H1 (cell line): ENCODE measurements at regions not wholly inside any gene's neighbourhood (a gene's known extent, or its start where the extent isn't known, plus 50 kb on each side); places are given as distances from the start of the nearest gene placed in this dataset.

Experiments used
- CTCF ChIA-PET: fragments of 300-600 bp; sonication (Branson Sonifier 250); formaldehyde crosslinking; loops from one replicate; lab custom pipeline; 2021; ENCODE audit not compliant: partially characterized antibody; lab: Charles Lee
- POLR2A ChIA-PET: fragments of 300-600 bp; sonication (Branson Sonifier 250); formaldehyde crosslinking; loops from one replicate; lab custom pipeline; 2021; ENCODE audit warnings: inconsistent platforms; ENCODE audit not compliant: partially characterized antibody; lab: Charles Lee
- DNase-seq, 2 experiments: peaks; one replicate each; pipeline versions ENCODE4 v3.0.0 to v3.0.0-alpha.2; 2010 to 2022; ENCODE audit warnings: low spot score in 2 of 2, low read depth in 1 of 2, mixed read lengths in 1 of 2
- FAIRE-seq: peaks from 2 replicates; lab custom pipeline; 2011; peaks lifted over from hg19 to GRCh38; lab: Jason Lieb, UNC
- H2AFZ ChIP-seq: 2 replicates; pipeline ENCODE4 v1.8.1; 2012; ENCODE audit warnings: low read length, inconsistent platforms
- H2AK5ac ChIP-seq: 2 replicates; pipeline ENCODE4 v1.6.1; 2013; ENCODE audit warnings: low read depth, low read length
- H2BK120ac ChIP-seq: replicated peaks from 2 replicates; pipeline ENCODE3; 2013; ENCODE audit warnings: low read depth, low read length, inconsistent platforms
- H2BK12ac ChIP-seq: 2 replicates; pipeline ENCODE4 v1.6.1; 2013; ENCODE audit warnings: low read depth, low read length
- H2BK15ac ChIP-seq: 2 replicates; pipeline ENCODE4 v1.6.1; 2013; ENCODE audit warnings: low read length
- H2BK20ac ChIP-seq: 2 replicates; pipeline ENCODE4 v1.6.1; 2013; ENCODE audit warnings: low read length
- H2BK5ac ChIP-seq: 2 replicates; pipeline ENCODE4 v1.6.1; 2013; ENCODE audit warnings: low read depth, low read length
- H3K14ac ChIP-seq: 2 replicates; pipeline ENCODE4 v1.6.1; 2013; ENCODE audit warnings: inconsistent platforms; ENCODE audit not compliant: insufficient read length
- H3K18ac ChIP-seq: 2 replicates; pipeline ENCODE4 v1.6.1; 2013; ENCODE audit warnings: low read length; ENCODE audit errors: extremely low read depth
- H3K23ac ChIP-seq: 2 replicates; pipeline ENCODE4 v1.6.1; 2013; ENCODE audit warnings: inconsistent platforms; ENCODE audit not compliant: insufficient read length
- H3K23me2 ChIP-seq: 2 replicates; pipeline ENCODE4 v1.6.1; 2013; ENCODE audit warnings: low read depth, low read length
- H3K27ac ChIP-seq: 2 replicates; pipeline ENCODE4 v1.6.1; 2011; ENCODE audit warnings: low read depth, low read length, inconsistent platforms
- H3K27me3 ChIP-seq, 4 experiments: replicated peaks in 1 of 4; 1 replicate in 1 of 4; 2 replicates in 3 of 4; pipeline versions ENCODE4 v1.6.1 to v1.8.1; 2011 to 2013; ENCODE audit warnings: low read length in 3 of 4, mild to moderate bottlenecking in 3 of 4, inconsistent platforms in 2 of 4, mixed read lengths in 2 of 4, moderate library complexity in 1 of 4; ENCODE audit not compliant: control insufficient read depth in 3 of 4, insufficient read depth in 3 of 4; ENCODE audit errors: extremely low read depth in 1 of 4
- H3K36me3 ChIP-seq, 4 experiments: 2 replicates each; pipeline versions ENCODE4 v1.6.1 to v1.8.1; 2011 to 2013; ENCODE audit warnings: mild to moderate bottlenecking in 4 of 4, low read length in 3 of 4, moderate library complexity in 2 of 4, control low read depth in 1 of 4, inconsistent platforms in 1 of 4; ENCODE audit not compliant: insufficient read depth in 4 of 4, control insufficient read depth in 2 of 4
- H3K4ac ChIP-seq: replicated peaks from 2 replicates; pipeline ENCODE3; 2013; ENCODE audit warnings: low read length, low read depth, mixed read lengths, inconsistent platforms; ENCODE audit not compliant: insufficient read length
- H3K4me1 ChIP-seq, 4 experiments: replicated peaks in 1 of 4; 1 replicate in 1 of 4; 2 replicates in 3 of 4; pipeline versions ENCODE4 v1.6.1 to v1.8.1; 2011 to 2013; ENCODE audit warnings: low read length in 3 of 4, inconsistent platforms in 2 of 4, mixed read lengths in 1 of 4; ENCODE audit not compliant: insufficient read depth in 4 of 4, control insufficient read depth in 3 of 4
- H3K4me2 ChIP-seq, 2 experiments: 2 replicates each; pipeline versions ENCODE4 v1.6.1 to v1.8.1; 2011 to 2013; ENCODE audit warnings: low read depth in 2 of 2, low read length in 2 of 2, control low read depth in 1 of 2, inconsistent platforms in 1 of 2, mild to moderate bottlenecking in 1 of 2; ENCODE audit not compliant: insufficient read depth in 1 of 2
- H3K4me3 ChIP-seq, 4 experiments: fragments of 200-600, 300-600 bp in 1 of 4; sonication (generic), shearing (Covaris generic), sonication (Bioruptor Twin) in 1 of 4; 2 replicates each; pipeline versions ENCODE4 v1.5.1 to v1.8.1; 2011 to 2016; ENCODE audit warnings: low read length in 4 of 4, low read depth in 3 of 4, control low read depth in 2 of 4, inconsistent platforms in 2 of 4, mild to moderate bottlenecking in 2 of 4, mixed read lengths in 1 of 4, moderate library complexity in 1 of 4; ENCODE audit not compliant: insufficient read depth in 2 of 4; ENCODE audit errors: extremely low read depth in 1 of 4
- H3K56ac ChIP-seq: replicated peaks from 2 replicates; pipeline ENCODE3; 2013; ENCODE audit warnings: low read depth, mild to moderate bottlenecking, mixed read lengths, low read length, inconsistent platforms; ENCODE audit not compliant: insufficient read length
- H3K79me1 ChIP-seq: 2 replicates; pipeline ENCODE4 v1.6.1; 2013; ENCODE audit warnings: low read depth, low read length, control low read depth
- H3K79me2 ChIP-seq, 2 experiments: 2 replicates each; pipeline versions ENCODE4 v1.6.1 to v1.8.1; 2012 to 2013; ENCODE audit warnings: low read length in 2 of 2, mild to moderate bottlenecking in 2 of 2, inconsistent platforms in 1 of 2; ENCODE audit not compliant: insufficient read depth in 2 of 2, control insufficient read depth in 1 of 2
- H3K9ac ChIP-seq, 4 experiments: replicated peaks in 1 of 4; 1 replicate in 1 of 4; 2 replicates in 3 of 4; pipeline versions ENCODE4 v1.6.1 to v1.8.1; 2011 to 2013; ENCODE audit warnings: low read depth in 3 of 4, low read length in 3 of 4, control low read depth in 2 of 4, mild to moderate bottlenecking in 2 of 4, moderate library complexity in 2 of 4, inconsistent platforms in 1 of 4; ENCODE audit errors: extremely low read depth in 1 of 4
- H3K9me3 ChIP-seq, 2 experiments: 2 replicates each; pipeline versions ENCODE4 v1.6.1 to v1.8.1; 2012 to 2013; ENCODE audit warnings: mild to moderate bottlenecking in 2 of 2, moderate library complexity in 2 of 2, control low read depth in 1 of 2, inconsistent platforms in 1 of 2, low read depth in 1 of 2, low read length in 1 of 2, mixed read lengths in 1 of 2; ENCODE audit not compliant: insufficient read depth in 2 of 2
- H4K20me1 ChIP-seq, 2 experiments: replicated peaks in 1 of 2; 2 replicates each; pipeline versions ENCODE3 to v1.8.1; 2011 to 2013; ENCODE audit warnings: inconsistent platforms in 2 of 2, low read length in 2 of 2, mild to moderate bottlenecking in 1 of 2; ENCODE audit not compliant: insufficient read depth in 2 of 2, control insufficient read depth in 1 of 2
- H4K5ac ChIP-seq: 2 replicates; pipeline ENCODE4 v1.6.1; 2013; ENCODE audit warnings: low read length, low read depth, mixed read lengths, inconsistent platforms; ENCODE audit not compliant: insufficient read length
- H4K8ac ChIP-seq: 2 replicates; pipeline ENCODE4 v1.8.0; 2013; ENCODE audit warnings: mild to moderate bottlenecking, moderate library complexity, low read length, inconsistent platforms; ENCODE audit not compliant: insufficient read depth; ENCODE audit errors: extremely low read depth
- H4K91ac ChIP-seq: replicated peaks from 2 replicates; pipeline ENCODE3; 2013; ENCODE audit warnings: low read length, mixed read lengths, inconsistent platforms; ENCODE audit not compliant: insufficient read length
- CEBPB ChIP-seq: IDR thresholded peaks from 2 replicates; pipeline ENCODE4 v1.6.1; 2012; ENCODE audit warnings: low read depth, low read length
- E2F6 ChIP-seq: IDR thresholded peaks from 2 replicates; pipeline ENCODE4 v1.6.1; 2012; ENCODE audit warnings: inconsistent platforms
- GABPA ChIP-seq: IDR thresholded peaks from 2 replicates; pipeline ENCODE4 v1.6.1; 2011; ENCODE audit warnings: mild to moderate bottlenecking, low read length, moderate library complexity, borderline replicate concordance; ENCODE audit not compliant: insufficient read depth
- JUND ChIP-seq: IDR thresholded peaks from 2 replicates; pipeline ENCODE4 v1.6.1; 2011; ENCODE audit warnings: mild to moderate bottlenecking, improper control_type of control experiment, low read length
- RFX5 ChIP-seq: IDR thresholded peaks from 2 replicates; pipeline ENCODE4 v1.6.1; 2011; ENCODE audit warnings: low read depth, low read length, improper control_type of control experiment, borderline replicate concordance
- SIN3A ChIP-seq, 2 experiments: IDR thresholded peaks in 1 of 2; conservative IDR thresholded peaks in 1 of 2; 2 replicates each; pipeline ENCODE4 v1.6.1; 2011 to 2012; ENCODE audit warnings: low read length in 2 of 2, improper control_type of control experiment in 1 of 2, low read depth in 1 of 2, mild to moderate bottlenecking in 1 of 2
- SIRT6 ChIP-seq: IDR thresholded peaks from one replicate; pipeline ENCODE4 v1.7.1; 2012; ENCODE audit warnings: low read length, inconsistent platforms
- SIX5 ChIP-seq: IDR thresholded peaks from 2 replicates; pipeline ENCODE4 v1.6.1; 2011; ENCODE audit warnings: mild to moderate bottlenecking, low read depth, low read length
- SUZ12 ChIP-seq: fragments of 200-600 bp; sonication (generic); IDR thresholded peaks from 2 replicates; pipeline ENCODE4 v1.6.1; 2012; ENCODE audit warnings: mild to moderate bottlenecking, inconsistent platforms, low read length, moderate library complexity, mixed read lengths
- YY1 ChIP-seq: IDR thresholded peaks from 2 replicates; pipeline ENCODE4 v1.6.1; 2011; ENCODE audit warnings: low read depth, mild to moderate bottlenecking, low read length
- WGBS, 2 experiments: shearing (Covaris generic) in 1 of 2; methylation state at CpG; one replicate each; pipeline versions ENCODE4 v1.1.6 to v1.1.7; 2013 to 2015; ENCODE audit warnings: low lambda C conversion rate in 2 of 2, mixed read lengths in 2 of 2, inconsistent platforms in 1 of 2, low coverage in 1 of 2, missing lambda C conversion rate in 1 of 2; ENCODE audit not compliant: insufficient replicate concordance in 2 of 2, insufficient coverage in 1 of 2, insufficient read length in 1 of 2; ENCODE audit errors: extremely low coverage in 1 of 2, missing lambda C conversion rate in 1 of 2; 5-methylcytosine and 5-hydroxymethylcytosine counted together

- WGBS, 2 experiments: 67% methylated on average over 2 of the region's 2 CpGs; no CpG with 5 or more reads in 1 of the 2 experiments
- Histone ChIP-seq H3K56ac (no peak overlapping the region), H2BK12ac (no peak overlapping the region), H3K9me3 (no peaks in the 10 kb centered on the region), H3K4me3 (no peak overlapping the region), H3K18ac (no peak overlapping the region), H3K4me2 (no peak overlapping the region), H3K23ac (no peak overlapping the region), H2AK5ac (no peak overlapping the region), H2BK5ac (no peak overlapping the region), H3K27me3 (no peaks in the 10 kb centered on the region), H3K4me1 (no peaks in the 10 kb centered on the region), H3K79me1 (no peaks in the 10 kb centered on the region), H2AFZ (no peak overlapping the region), H4K91ac (no peak overlapping the region), H4K20me1 (no peaks in the 10 kb centered on the region), H4K8ac (no peak overlapping the region), H3K4ac (no peak overlapping the region), H3K79me2 (no peaks in the 10 kb centered on the region), H3K23me2 (no peaks in the 10 kb centered on the region), H2BK20ac (no peak overlapping the region), H2BK15ac (no peak overlapping the region), H3K9ac (no peak overlapping the region), H3K27ac (no peak overlapping the region), H4K5ac (no peak overlapping the region), H2BK120ac (no peak overlapping the region), H3K14ac (no peak overlapping the region), H3K36me3 (no peaks in the 10 kb centered on the region)
- CTCF ChIA-PET: no interaction called here
- FAIRE-seq: no peak
- no peak for TF ChIP-seq CEBPB
- TF ChIP-seq SUZ12: no peak
- TF ChIP-seq RFX5: no peak
- TF ChIP-seq SIX5: no peak
- no peak for TF ChIP-seq SIN3A (conservative IDR thresholded peaks at IDR 0.05 in 1 of 2, IDR thresholded peaks at IDR 0.05 in 1 of 2; ENCODE audit: low read depth in 1 of 2, low read length in 2 of 2)
- no peak for TF ChIP-seq SIRT6
- TF ChIP-seq GABPA: no peak
- no peak for TF ChIP-seq E2F6
- TF ChIP-seq JUND: no peak
- no peak for TF ChIP-seq YY1
- DNase-seq: no peak
- POLR2A ChIA-PET: no interaction called here
These were observed 337.2 kb downstream of the CDH11 start for GRCh38 chr16:64784635-64785034.
